Astrocyte (in vitro differentiated cells and primary cell): ENCODE measurements at regions not wholly inside any gene's neighbourhood (a gene's known extent, or its start where the extent isn't known, plus 50 kb on each side); places are given as distances from the start of the nearest gene placed in this dataset.

ENCODE experiments used
- CTCF ChIP-seq: IDR thresholded peaks from 2 replicates; pipeline ENCODE4 v1.5.1; 2011; ENCODE audit warnings: low read depth, mild to moderate bottlenecking, inconsistent platforms, low read length, moderate library complexity; ENCODE audit not compliant: insufficient read depth
- EZH2 ChIP-seq: IDR thresholded peaks from 2 replicates; pipeline ENCODE4 v1.6.1; 2012; ENCODE audit warnings: mild to moderate bottlenecking, low read length, inconsistent platforms; ENCODE audit not compliant: insufficient read depth

- TF ChIP-seq EZH2 (no peak), CTCF (no peak)
Measured at GRCh38 chr11:90323289-90323688, 100.4 kb upstream of the CHORDC1 start.
